Smooth muscle cell (in vitro differentiated cells): ENCODE measurements at regions not wholly inside any gene's neighbourhood (a gene's known extent, or its start where the extent isn't known, plus 50 kb on each side); places are given as distances from the start of the nearest gene placed in this dataset.

Experiments used
- DNase-seq: peaks from one replicate; lab custom pipeline; 2025; ENCODE audit not compliant: unreplicated experiment; lab: John Stamatoyannopoulos, UW
- H2AFZ ChIP-seq: fragments of 200-600 bp; sonication (generic); 2 replicates; pipeline ENCODE4 v1.6.0; 2016; ENCODE audit warnings: antibody characterized with exemption, low read depth, mild to moderate bottlenecking
- H3F3A ChIP-seq: fragments of 200-600 bp; sonication (generic); 2 replicates; pipeline ENCODE4 v1.6.0; 2017; ENCODE audit warnings: antibody characterized with exemption, low read depth
- H3K27ac ChIP-seq: fragments of 200-600 bp; sonication (generic); 2 replicates; pipeline ENCODE4 v1.5.1; 2016; ENCODE audit warnings: low read depth, mild to moderate bottlenecking
- H3K27me3 ChIP-seq: fragments of 200-600 bp; sonication (generic); 2 replicates; pipeline ENCODE4 v1.6.1; 2016; ENCODE audit warnings: low read depth, mild to moderate bottlenecking
- H3K36me3 ChIP-seq: fragments of 200-600 bp; sonication (generic); 2 replicates; pipeline ENCODE4 v1.5.1; 2016; ENCODE audit warnings: low read depth
- H3K4me1 ChIP-seq: fragments of 200-600 bp; sonication (generic); 2 replicates; pipeline ENCODE4 v1.5.1; 2016; ENCODE audit warnings: low read depth
- H3K4me2 ChIP-seq: fragments of 200-600 bp; sonication (generic); 2 replicates; pipeline ENCODE4 v1.6.0; 2016; ENCODE audit warnings: mild to moderate bottlenecking
- H3K4me3 ChIP-seq: fragments of 200-600 bp; sonication (generic); 2 replicates; pipeline ENCODE4 v1.5.1; 2016; ENCODE audit warnings: mild to moderate bottlenecking
- H3K79me2 ChIP-seq: fragments of 200-600 bp; sonication (generic); 2 replicates; pipeline ENCODE4 v1.6.0; 2016; ENCODE audit warnings: low read depth, mild to moderate bottlenecking
- H3K9ac ChIP-seq: fragments of 200-600 bp; sonication (generic); 2 replicates; pipeline ENCODE4 v1.6.0; 2016; ENCODE audit warnings: low read depth
- H3K9me3 ChIP-seq: fragments of 200-600 bp; sonication (generic); replicated peaks from 2 replicates; pipeline ENCODE4 v1.5.1; 2016; ENCODE audit warnings: low read depth
- H4K20me1 ChIP-seq: fragments of 200-600 bp; sonication (generic); 2 replicates; pipeline ENCODE4 v1.6.0; 2016; ENCODE audit warnings: low read depth
- CTCF ChIP-seq: fragments of 200-600 bp; sonication (generic); IDR thresholded peaks from 2 replicates; pipeline ENCODE4 v1.5.1; 2017; ENCODE audit warnings: borderline replicate concordance, mild to moderate bottlenecking, antibody characterized with exemption; ENCODE audit not compliant: insufficient read depth, poor library complexity, severe bottlenecking
- WGBS: methylation state at CpG from one replicate; pipeline ENCODE4 v1.1.7; 2016; ENCODE audit warnings: low lambda C conversion rate; 5-methylcytosine and 5-hydroxymethylcytosine counted together

- Histone ChIP-seq H3K27me3 (no peaks in the 10 kb centered on the region), H3K4me1 (no peaks in the 10 kb centered on the region), H3K9me3 (peaks cover 17% of the 10 kb centered on the region), H3F3A (no peaks in the 10 kb centered on the region), H3K9ac (no peak overlapping the region), H3K4me3 (no peak overlapping the region), H3K79me2 (no peaks in the 10 kb centered on the region), H3K36me3 (no peaks in the 10 kb centered on the region), H3K4me2 (no peak overlapping the region), H4K20me1 (no peaks in the 10 kb centered on the region), H2AFZ (no peak overlapping the region), H3K27ac (no peak overlapping the region)
- WGBS = 88% methylated on average over 1 of the region's 1 CpG
- no peak for DNase-seq
- no peak for TF ChIP-seq CTCF
These were observed 541.1 kb downstream of the KCNJ18 start for GRCh38 chr17:22233382-22233781.

- no peak for DNase-seq
- H3K27ac ChIP-seq = no peak overlapping the region
- H3K9ac ChIP-seq = no peak overlapping the region
- H4K20me1 ChIP-seq = no peaks in the 10 kb centered on the region
- WGBS = 62% methylated on average over 1 of the region's 1 CpG
- no peaks in the 10 kb centered on the region for H3K36me3 ChIP-seq
- H3K9me3 ChIP-seq = no peaks in the 10 kb centered on the region
- no peak overlapping the region for H2AFZ ChIP-seq
- no peaks in the 10 kb centered on the region for H3K27me3 ChIP-seq
- no peaks in the 10 kb centered on the region for H3F3A ChIP-seq
- H3K4me1 ChIP-seq = no peaks in the 10 kb centered on the region
- H3K4me3 ChIP-seq = no peak overlapping the region
- no peak for TF ChIP-seq CTCF
- H3K79me2 ChIP-seq = no peaks in the 10 kb centered on the region
- H3K4me2 ChIP-seq = no peak overlapping the region
These were observed 550.1 kb downstream of the KCNJ18 start for GRCh38 chr17:22242472-22242871.

DNA sequence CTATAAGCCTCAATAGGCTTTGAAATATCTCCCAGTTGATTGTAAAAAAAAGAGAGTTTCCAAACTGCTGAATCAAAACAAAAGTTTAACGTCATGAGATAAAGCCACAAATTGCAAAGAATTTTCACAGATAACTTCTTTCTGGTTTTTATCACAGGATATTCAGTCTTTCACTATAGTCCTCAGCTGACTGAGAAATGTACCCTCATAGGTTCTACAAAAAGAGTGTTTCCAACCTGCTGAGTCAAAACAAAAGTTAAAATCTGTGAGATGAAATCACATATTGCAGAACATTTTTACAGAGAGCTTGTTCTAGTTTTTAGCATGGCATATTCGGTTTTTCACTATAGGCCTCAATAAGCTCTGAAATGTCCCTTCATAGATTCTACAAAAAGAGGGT is 559.2 kb downstream of the KCNJ18 start:
- WGBS = 72% methylated on average over 2 of the region's 2 CpGs
- no peaks in the 10 kb centered on the region for H3K27me3 ChIP-seq
- no peak overlapping the region for H3K4me3 ChIP-seq
- H3K9ac ChIP-seq = no peak overlapping the region
- no peaks in the 10 kb centered on the region for H3K36me3 ChIP-seq
- no peaks in the 10 kb centered on the region for H3K4me1 ChIP-seq
- no peak overlapping the region for H3K4me2 ChIP-seq
- no peaks in the 10 kb centered on the region for H3K79me2 ChIP-seq
- H2AFZ ChIP-seq = no peak overlapping the region
- no peak for DNase-seq
- no peak for TF ChIP-seq CTCF
- no peaks in the 10 kb centered on the region for H3F3A ChIP-seq
- no peak overlapping the region for H3K27ac ChIP-seq
- H4K20me1 ChIP-seq = no peaks in the 10 kb centered on the region
- H3K9me3 ChIP-seq = no peaks in the 10 kb centered on the region

DNA sequence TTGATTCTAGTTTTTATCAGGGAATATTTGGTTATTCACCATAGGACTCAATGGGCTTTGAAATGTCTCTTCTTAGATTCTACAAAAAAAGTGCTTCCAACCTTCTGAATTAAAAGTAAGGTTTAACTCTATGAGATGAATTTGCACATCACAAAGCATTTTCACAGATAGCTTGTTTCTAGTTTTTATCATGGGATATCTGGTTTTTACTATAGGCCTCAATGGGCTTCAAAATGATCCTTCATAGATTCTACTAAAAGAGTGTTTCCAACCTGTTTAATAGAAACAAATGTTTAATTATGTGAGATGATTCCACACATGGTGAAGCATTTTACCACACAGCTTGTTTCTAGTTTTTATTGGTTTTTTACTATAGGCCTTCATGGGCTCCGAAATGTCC is 560.7 kb downstream of the KCNJ18 start:
- Histone ChIP-seq H3K4me1 (no peaks in the 10 kb centered on the region), H3F3A (no peaks in the 10 kb centered on the region), H3K79me2 (no peaks in the 10 kb centered on the region), H4K20me1 (no peaks in the 10 kb centered on the region), H3K9me3 (no peaks in the 10 kb centered on the region), H2AFZ (no peak overlapping the region), H3K4me2 (no peak overlapping the region), H3K9ac (no peak overlapping the region), H3K4me3 (no peak overlapping the region), H3K36me3 (no peaks in the 10 kb centered on the region), H3K27me3 (no peaks in the 10 kb centered on the region), H3K27ac (no peak overlapping the region)
- no peak for TF ChIP-seq CTCF
- WGBS = 74% methylated on average over 1 of the region's 1 CpG
- DNase-seq = no peak
